Osteoblast (primary cell): ENCODE measurements at regions not wholly inside any gene's neighbourhood (a gene's known extent, or its start where the extent isn't known, plus 50 kb on each side); places are given as distances from the start of the nearest gene placed in this dataset.

Experiments used
- DNase-seq: peaks from one replicate; pipeline ENCODE4 v3.0.0; 2011; ENCODE audit warnings: low spot score, mixed read lengths; ENCODE audit not compliant: insufficient read length; ENCODE audit errors: missing footprints
- H2AFZ ChIP-seq: 2 replicates; pipeline ENCODE4 v1.6.0; 2011; ENCODE audit warnings: mild to moderate bottlenecking, low read length
- H3K27ac ChIP-seq: 2 replicates; pipeline ENCODE4 v1.5.1; 2011; ENCODE audit warnings: mild to moderate bottlenecking, low read depth, low read length, moderate library complexity
- H3K27me3 ChIP-seq: 2 replicates; pipeline ENCODE4 v1.6.0; 2012; ENCODE audit warnings: mild to moderate bottlenecking, control low read depth, inconsistent platforms, low read length, moderate library complexity; ENCODE audit not compliant: insufficient read depth
- H3K36me3 ChIP-seq: 2 replicates; pipeline ENCODE4 v1.5.1; 2011; ENCODE audit warnings: mild to moderate bottlenecking, low read length, control low read depth, moderate library complexity; ENCODE audit not compliant: insufficient read depth
- H3K4me1 ChIP-seq: 2 replicates; pipeline ENCODE4 v1.5.1; 2011; ENCODE audit warnings: mild to moderate bottlenecking, low read length, control low read depth, moderate library complexity; ENCODE audit not compliant: insufficient read depth
- H3K4me2 ChIP-seq: 2 replicates; pipeline ENCODE4 v1.6.0; 2011; ENCODE audit warnings: mild to moderate bottlenecking, low read length; ENCODE audit not compliant: insufficient read depth
- H3K4me3 ChIP-seq: fragments of 200-600 bp; sonication (generic); 3 replicates; pipeline ENCODE4 v1.5.1; 2012; ENCODE audit warnings: mild to moderate bottlenecking, low read length, inconsistent platforms; ENCODE audit not compliant: insufficient read depth
- H3K79me2 ChIP-seq: 2 replicates; pipeline ENCODE4 v1.6.0; 2012; ENCODE audit warnings: mild to moderate bottlenecking, low read length, control low read depth, inconsistent platforms; ENCODE audit not compliant: insufficient read depth
- H3K9me3 ChIP-seq: 2 replicates; pipeline ENCODE4 v1.5.1; 2011; ENCODE audit warnings: low read depth, low read length, control low read depth
- H4K20me1 ChIP-seq: 2 replicates; pipeline ENCODE4 v1.6.0; 2012; ENCODE audit warnings: mild to moderate bottlenecking, low read length, control low read depth; ENCODE audit not compliant: insufficient read depth
- CTCF ChIP-seq: IDR thresholded peaks from 2 replicates; pipeline ENCODE4 v1.5.1; 2011; ENCODE audit warnings: mild to moderate bottlenecking, low read depth, low read length, moderate library complexity; ENCODE audit errors: extremely low read depth

- TF ChIP-seq CTCF: no peak
- H3K9me3 ChIP-seq: no peaks in the 10 kb centered on the region
- no peak overlapping the region for H3K27ac ChIP-seq
- H3K36me3 ChIP-seq: no peaks in the 10 kb centered on the region
- H3K4me1 ChIP-seq: no peaks in the 10 kb centered on the region
- H3K4me3 ChIP-seq: no peak overlapping the region
- no peak for DNase-seq
- H3K4me2 ChIP-seq: no peak overlapping the region
- no peak overlapping the region for H2AFZ ChIP-seq
- no peaks in the 10 kb centered on the region for H3K79me2 ChIP-seq
- H4K20me1 ChIP-seq: no peaks in the 10 kb centered on the region
- no peaks in the 10 kb centered on the region for H3K27me3 ChIP-seq
Observed at GRCh38 chr11:109808569-109808968, 284.6 kb upstream of the ZC3H12C start.

GRCh38 chr11:109814824-109815223 lies 278.4 kb upstream of the ZC3H12C start:
- no peak for DNase-seq
- Histone ChIP-seq H3K27me3 (no peaks in the 10 kb centered on the region), H3K79me2 (no peaks in the 10 kb centered on the region), H4K20me1 (no peaks in the 10 kb centered on the region), H3K4me1 (no peaks in the 10 kb centered on the region), H2AFZ (no peak overlapping the region), H3K36me3 (no peaks in the 10 kb centered on the region), H3K4me3 (no peak overlapping the region), H3K4me2 (no peak overlapping the region), H3K27ac (no peak overlapping the region), H3K9me3 (no peaks in the 10 kb centered on the region)
- no peak for TF ChIP-seq CTCF

DNA sequence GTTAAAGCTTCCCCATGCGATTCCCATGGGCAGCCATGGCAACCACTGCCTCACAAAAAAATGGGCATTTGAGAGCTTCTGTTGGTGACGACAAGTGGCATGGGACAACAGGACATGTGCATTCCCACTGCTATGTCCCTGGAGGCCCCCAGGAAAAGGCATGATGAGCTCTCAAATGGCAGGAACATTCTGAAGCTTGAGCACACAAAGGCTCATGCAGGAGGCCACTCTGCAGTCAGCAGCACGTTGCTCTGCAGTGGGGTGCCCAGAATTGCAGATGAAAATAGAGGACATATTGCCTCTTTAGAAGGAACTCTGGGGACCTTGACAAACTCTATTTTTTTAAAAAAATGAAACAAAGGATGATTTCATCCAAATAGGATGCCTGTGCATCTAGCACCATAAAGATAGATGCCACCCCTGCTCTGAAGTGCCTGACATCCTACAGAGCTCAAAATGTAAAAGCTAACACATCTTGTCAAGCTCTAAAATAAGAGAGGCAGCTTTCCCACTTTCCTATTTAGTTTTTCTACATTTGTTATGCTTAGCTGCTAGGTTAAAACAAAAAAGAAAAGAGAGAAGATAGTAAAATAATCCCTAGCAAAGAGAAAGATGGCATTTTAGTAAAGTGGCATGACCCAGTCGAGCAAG lies 277.6 kb upstream of the ZC3H12C start:
- no peak for TF ChIP-seq CTCF
- H4K20me1 ChIP-seq: no peaks in the 10 kb centered on the region
- H3K9me3 ChIP-seq: no peaks in the 10 kb centered on the region
- no peak overlapping the region for H3K27ac ChIP-seq
- no peaks in the 10 kb centered on the region for H3K27me3 ChIP-seq
- H3K4me1 ChIP-seq: no peaks in the 10 kb centered on the region
- H3K36me3 ChIP-seq: no peaks in the 10 kb centered on the region
- no peak for DNase-seq
- no peaks in the 10 kb centered on the region for H3K79me2 ChIP-seq
- no peak overlapping the region for H2AFZ ChIP-seq
- no peak overlapping the region for H3K4me3 ChIP-seq
- no peak overlapping the region for H3K4me2 ChIP-seq

GRCh38 chr11:109818290-109818689 lies 274.9 kb upstream of the ZC3H12C start:
- no peaks in the 10 kb centered on the region for H3K79me2 ChIP-seq
- no peak for DNase-seq
- H3K36me3 ChIP-seq: no peaks in the 10 kb centered on the region
- H3K4me2 ChIP-seq: peak overlapping the region; percentile 29
- H4K20me1 ChIP-seq: no peaks in the 10 kb centered on the region
- no peak for TF ChIP-seq CTCF
- no peaks in the 10 kb centered on the region for H3K27me3 ChIP-seq
- H3K9me3 ChIP-seq: no peaks in the 10 kb centered on the region
- H3K27ac ChIP-seq: no peak overlapping the region
- peak overlapping the region; percentile 40 for H2AFZ ChIP-seq
- no peaks in the 10 kb centered on the region for H3K4me1 ChIP-seq
- H3K4me3 ChIP-seq: no peak overlapping the region
